ENCODE measurements at regions not wholly inside any gene's neighbourhood (a gene's known extent, or its start where the extent isn't known, plus 50 kb on each side); places are given as distances from the start of the nearest gene placed in this dataset.
"Not testable (repeated sequence)": the region's sequence is repeated elsewhere in the genome, so short reads cannot be mapped to it uniquely, and the experiment has no call there.

DNA sequence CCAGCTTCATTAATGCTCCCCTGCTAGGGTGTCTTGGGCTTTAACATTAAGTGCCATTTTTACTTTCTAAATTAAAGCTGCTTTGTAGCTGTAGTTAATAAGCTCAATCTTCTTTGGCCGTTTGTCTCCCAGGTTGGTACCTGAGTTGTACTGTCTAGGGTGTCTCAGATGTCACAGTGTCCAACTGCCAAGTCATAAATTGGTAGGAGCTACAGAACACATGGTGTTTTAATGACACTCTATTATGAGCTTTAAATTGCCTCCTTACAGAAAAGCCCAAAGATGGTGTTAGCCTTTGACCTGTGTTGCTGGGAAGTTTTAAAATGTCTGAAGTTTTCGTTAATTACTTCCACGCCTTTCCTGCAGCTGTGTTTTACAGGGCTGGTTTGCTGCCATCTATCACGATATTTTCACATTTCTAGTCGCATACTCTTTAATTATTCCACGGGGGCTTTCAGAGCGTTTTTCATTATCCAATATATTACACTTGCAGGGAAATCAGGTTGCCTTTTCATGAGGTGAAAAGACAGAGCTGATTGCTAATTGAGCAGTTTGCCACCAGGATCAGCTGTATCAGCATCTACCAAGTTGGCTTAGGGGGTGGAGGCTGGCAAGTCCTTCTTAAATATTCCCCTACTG lies 247.8 kb upstream of the PLPP4 start:
- H3K4me1 ChIP-seq, result no peaks in the 10 kb centered on the region
- no peak overlapping the region for H3K4me3 ChIP-seq
- TF ChIP-seq, protein P1, sequence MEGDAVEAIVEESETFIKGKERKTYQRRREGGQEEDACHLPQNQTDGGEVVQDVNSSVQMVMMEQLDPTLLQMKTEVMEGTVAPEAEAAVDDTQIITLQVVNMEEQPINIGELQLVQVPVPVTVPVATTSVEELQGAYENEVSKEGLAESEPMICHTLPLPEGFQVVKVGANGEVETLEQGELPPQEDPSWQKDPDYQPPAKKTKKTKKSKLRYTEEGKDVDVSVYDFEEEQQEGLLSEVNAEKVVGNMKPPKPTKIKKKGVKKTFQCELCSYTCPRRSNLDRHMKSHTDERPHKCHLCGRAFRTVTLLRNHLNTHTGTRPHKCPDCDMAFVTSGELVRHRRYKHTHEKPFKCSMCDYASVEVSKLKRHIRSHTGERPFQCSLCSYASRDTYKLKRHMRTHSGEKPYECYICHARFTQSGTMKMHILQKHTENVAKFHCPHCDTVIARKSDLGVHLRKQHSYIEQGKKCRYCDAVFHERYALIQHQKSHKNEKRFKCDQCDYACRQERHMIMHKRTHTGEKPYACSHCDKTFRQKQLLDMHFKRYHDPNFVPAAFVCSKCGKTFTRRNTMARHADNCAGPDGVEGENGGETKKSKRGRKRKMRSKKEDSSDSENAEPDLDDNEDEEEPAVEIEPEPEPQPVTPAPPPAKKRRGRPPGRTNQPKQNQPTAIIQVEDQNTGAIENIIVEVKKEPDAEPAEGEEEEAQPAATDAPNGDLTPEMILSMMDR (IDR thresholded peaks at IDR 0.05), result no peak
- H3K9me3 ChIP-seq, result no peaks in the 10 kb centered on the region
- intact Hi-C loops (cut with DNase I), result no loop called here
- DNase-seq (ENCODE audit: low spot score in 2 of 2), result no peak
- no peak overlapping the region for H3K27ac ChIP-seq
- H3K27me3 ChIP-seq, result no peaks in the 10 kb centered on the region
- H3K36me3 ChIP-seq, result no peaks in the 10 kb centered on the region

DNA sequence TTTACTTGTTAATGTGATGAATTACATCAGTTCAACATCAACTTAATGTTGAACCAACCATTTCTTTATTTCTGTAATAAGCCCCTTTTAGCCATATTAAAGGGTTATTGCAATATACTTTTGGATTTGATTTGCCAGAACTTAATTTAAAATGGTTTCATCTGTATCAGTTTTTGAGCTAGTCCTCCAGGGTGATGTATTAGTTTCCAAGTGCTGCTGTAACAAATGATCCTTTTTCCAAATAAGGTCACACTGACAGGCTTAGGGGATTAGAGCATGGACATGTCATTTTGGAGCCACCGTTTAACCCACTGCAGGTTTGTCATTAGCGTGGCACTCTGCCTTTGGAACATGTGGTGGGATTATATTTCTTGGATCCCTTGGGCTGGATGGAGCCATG lies 244.8 kb upstream of the PLPP4 start:
- no peaks in the 10 kb centered on the region for H3K9me3 ChIP-seq
- H3K4me1 ChIP-seq, result no peaks in the 10 kb centered on the region
- TF ChIP-seq, protein P1 (IDR thresholded peaks at IDR 0.05), result no peak
- H3K36me3 ChIP-seq, result no peaks in the 10 kb centered on the region
- no peak overlapping the region for H3K4me3 ChIP-seq
- intact Hi-C loops (cut with DNase I), result no loop called here
- no peaks in the 10 kb centered on the region for H3K27me3 ChIP-seq
- no peak overlapping the region for H3K27ac ChIP-seq
- DNase-seq (ENCODE audit: low spot score in 2 of 2), result no peak

DNA sequence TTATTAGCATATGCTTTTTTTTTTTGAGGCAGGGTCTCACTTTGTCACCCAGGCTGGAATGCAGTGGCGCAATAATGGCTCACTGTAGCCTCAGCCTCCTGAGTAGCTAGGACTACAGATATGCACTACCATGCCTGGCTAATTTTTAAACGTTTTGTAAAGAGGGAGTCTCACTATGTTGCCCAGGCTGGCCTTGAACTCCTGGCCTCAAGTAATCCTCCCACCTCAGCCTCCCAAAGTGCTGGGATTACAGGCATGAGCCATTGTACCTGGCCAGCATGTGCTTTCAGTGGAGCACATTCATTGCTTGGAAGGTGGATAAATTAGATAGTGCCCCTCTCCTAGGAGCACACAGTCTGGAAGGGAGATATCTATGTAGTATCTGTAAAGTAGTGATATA lies 243.7 kb upstream of the PLPP4 start:
- DNase-seq (ENCODE audit: low spot score in 2 of 2); H3K27me3 ChIP-seq; H3K9me3 ChIP-seq; H3K4me1 ChIP-seq; H3K36me3 ChIP-seq; H3K27ac ChIP-seq; intact Hi-C loops (cut with DNase I); H3K4me3 ChIP-seq: not testable (repeated sequence)

DNA sequence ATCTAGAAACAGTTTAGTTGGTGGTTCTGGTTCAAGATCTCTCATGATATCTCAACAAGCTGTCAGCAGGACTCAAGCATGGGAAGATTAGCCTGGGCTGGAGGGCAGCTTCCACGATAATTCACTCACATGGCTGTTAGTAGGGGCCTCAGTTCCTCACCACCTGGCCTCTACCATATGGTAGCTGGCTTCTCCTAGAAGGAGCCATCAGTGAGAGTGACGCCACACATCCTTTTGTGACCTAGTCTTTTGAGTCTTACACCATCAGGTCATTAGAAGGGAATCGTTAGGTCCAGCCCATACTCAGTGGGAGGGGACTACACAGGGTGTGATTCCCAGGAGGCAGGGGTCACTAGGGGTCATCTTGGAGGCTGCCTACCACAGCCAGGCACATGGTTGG lies 239.3 kb upstream of the PLPP4 start:
- intact Hi-C loops (cut with DNase I), result no loop called here
- Histone ChIP-seq H3K4me1 (no peaks in the 10 kb centered on the region), H3K9me3 (no peaks in the 10 kb centered on the region), H3K27ac (no peak overlapping the region), H3K36me3 (no peaks in the 10 kb centered on the region), H3K27me3 (no peaks in the 10 kb centered on the region), H3K4me3 (no peak overlapping the region)
- DNase-seq (ENCODE audit: low spot score in 2 of 2), result no peak
- TF ChIP-seq, protein P1 (IDR thresholded peaks at IDR 0.05), result no peak

DNA sequence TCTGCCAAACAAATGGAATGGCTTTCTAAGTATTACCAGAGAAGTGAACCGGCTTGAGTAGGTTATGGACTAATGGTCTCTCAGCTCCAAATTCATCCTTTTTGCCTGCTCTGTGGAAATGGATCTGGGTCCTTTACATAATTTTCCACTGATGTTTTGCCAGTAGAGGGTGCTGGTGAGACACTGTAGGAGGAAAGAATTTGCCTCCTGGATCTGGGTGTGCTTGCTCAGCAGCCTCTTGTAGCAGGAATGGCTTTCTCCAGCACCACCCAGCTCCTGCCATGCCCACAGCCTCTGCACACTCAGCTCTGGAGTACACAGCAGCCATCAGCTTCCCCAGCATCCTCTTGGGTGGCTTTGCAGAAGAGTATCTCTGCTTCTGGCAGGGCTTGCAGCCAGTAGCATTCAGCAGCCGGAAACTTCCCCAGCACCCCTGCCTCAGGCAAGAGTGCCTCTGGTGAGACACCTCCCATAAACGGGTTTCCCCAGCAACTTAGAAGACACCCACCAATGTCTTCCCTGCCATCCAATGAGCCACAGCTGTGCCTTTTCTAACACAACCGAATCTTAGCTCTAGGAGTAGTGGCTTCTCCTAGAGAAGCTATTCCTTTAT lies 235.0 kb upstream of the PLPP4 start:
- Histone ChIP-seq H3K4me3 (no peak overlapping the region), H3K27me3 (no peaks in the 10 kb centered on the region), H3K9me3 (no peaks in the 10 kb centered on the region), H3K27ac (no peak overlapping the region), H3K36me3 (no peaks in the 10 kb centered on the region), H3K4me1 (no peaks in the 10 kb centered on the region)
- intact Hi-C loops (cut with DNase I), result no loop called here
- TF ChIP-seq, protein P1 (IDR thresholded peaks at IDR 0.05), result no peak
- no peak for DNase-seq (ENCODE audit: low spot score in 2 of 2)

DNA sequence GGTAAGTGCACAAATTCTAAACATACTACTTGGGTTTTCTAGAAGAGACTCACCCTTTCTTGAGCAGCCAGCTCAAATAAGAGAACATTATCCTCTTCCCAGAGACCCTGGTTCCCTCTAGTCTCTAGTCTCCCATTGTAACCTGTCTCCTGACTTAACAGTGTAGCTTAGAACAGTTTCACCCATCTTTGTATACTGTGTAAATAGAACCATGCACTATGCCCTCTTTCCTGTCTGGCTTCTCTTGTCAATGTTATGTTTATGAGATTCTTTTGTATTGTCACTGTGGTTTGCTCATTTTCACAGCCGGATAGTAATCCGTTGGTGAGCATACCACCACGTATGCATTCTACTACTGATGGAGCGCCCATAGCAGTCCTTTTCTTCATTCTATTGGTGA lies 227.4 kb upstream of the PLPP4 start:
- Histone ChIP-seq H3K27me3 (no peaks in the 10 kb centered on the region), H3K9me3 (no peaks in the 10 kb centered on the region), H3K27ac (no peak overlapping the region), H3K4me1 (no peaks in the 10 kb centered on the region), H3K4me3 (no peak overlapping the region), H3K36me3 (no peaks in the 10 kb centered on the region)
- DNase-seq (ENCODE audit: low spot score in 2 of 2), result no peak
- intact Hi-C loops (cut with DNase I), result no loop called here
- TF ChIP-seq, protein P1 (IDR thresholded peaks at IDR 0.05), result no peak

DNA sequence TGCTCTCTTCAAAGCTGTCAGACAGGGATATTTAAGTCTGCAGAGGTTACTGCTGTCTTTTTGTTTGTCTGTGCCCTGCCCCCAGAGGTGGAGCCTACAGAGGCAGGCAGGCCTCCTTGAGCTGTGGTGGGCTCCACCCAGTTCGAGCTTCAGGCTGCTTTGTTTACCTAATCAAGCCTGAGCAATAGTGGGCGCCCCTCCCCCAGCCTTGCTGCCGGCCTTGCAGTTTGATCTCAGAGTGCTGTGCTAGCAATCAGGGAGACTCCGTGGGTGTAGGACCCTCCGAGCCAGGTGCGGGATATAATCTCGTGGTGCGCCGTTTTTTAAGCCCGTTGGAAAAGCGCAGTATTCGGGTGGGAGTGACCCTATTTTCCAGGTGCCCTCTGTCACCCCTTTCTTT lies 217.3 kb upstream of the PLPP4 start:
- H3K4me3 ChIP-seq; intact Hi-C loops (cut with DNase I); H3K4me1 ChIP-seq; H3K27me3 ChIP-seq; H3K27ac ChIP-seq; DNase-seq (ENCODE audit: low spot score in 2 of 2); H3K36me3 ChIP-seq; H3K9me3 ChIP-seq: not testable (repeated sequence)

Measured in ascending aorta (tissue), 2 donors.